H1 (cell line): ENCODE measurements at regions not wholly inside any gene's neighbourhood (a gene's known extent, or its start where the extent isn't known, plus 50 kb on each side); places are given as distances from the start of the nearest gene placed in this dataset.

ENCODE experiments used
- CHD7 ChIP-seq: fragments of 300-600 bp; sonication (generic); IDR thresholded peaks from 2 replicates; pipeline ENCODE4 v1.7.1; 2012; ENCODE audit warnings: low read length, moderate library complexity, mild to moderate bottlenecking, inconsistent platforms; ENCODE audit not compliant: insufficient replicate concordance
- EZH2 ChIP-seq: fragments of 200-600 bp; sonication (generic); IDR thresholded peaks from 2 replicates; pipeline ENCODE4 v1.7.1; 2012; ENCODE audit warnings: low read depth, mild to moderate bottlenecking, moderate library complexity, low read length, inconsistent platforms; ENCODE audit not compliant: severe bottlenecking
- SUZ12 ChIP-seq: fragments of 200-600 bp; sonication (generic); IDR thresholded peaks from 2 replicates; pipeline ENCODE4 v1.6.1; 2012; ENCODE audit warnings: mild to moderate bottlenecking, inconsistent platforms, low read length, moderate library complexity, mixed read lengths
- TAF1 ChIP-seq: IDR thresholded peaks from 2 replicates; pipeline ENCODE4 v1.6.1; 2011; ENCODE audit warnings: mild to moderate bottlenecking, low read depth, low read length

- TF ChIP-seq CHD7, result no peak
- no peak for TF ChIP-seq EZH2
- no peak for TF ChIP-seq TAF1
- TF ChIP-seq SUZ12, result no peak
Observed at GRCh38 chr13:40158218-40158617, 502.8 kb downstream of the COG6 start (continued).
